Kidney (tissue), 13 donors: ENCODE measurements at regions not wholly inside any gene's neighbourhood (a gene's known extent, or its start where the extent isn't known, plus 50 kb on each side); places are given as distances from the start of the nearest gene placed in this dataset.

Experiments used
- DNase-seq, 5 donors: peaks; one replicate each; pipeline ENCODE4 v3.0.0-alpha.2; 2013 to 2020
- FAIRE-seq: peaks from 2 replicates; lab custom pipeline; 2012; peaks lifted over from hg19 to GRCh38; lab: Jason Lieb, UNC
- H3K27ac ChIP-seq, 2 donors: one replicate each; pipeline ENCODE4 v1.7.0; 2013; ENCODE audit warnings: low read depth in 2 of 2, low read length in 2 of 2, inconsistent platforms in 1 of 2
- H3K27me3 ChIP-seq: one replicate; pipeline ENCODE4 v1.7.1; 2013; ENCODE audit warnings: low read length, inconsistent platforms; ENCODE audit not compliant: control insufficient read depth, insufficient read depth
- H3K36me3 ChIP-seq, 3 donors: one replicate each; pipeline versions ENCODE4 v1.7.0 to v1.7.1; 2013; ENCODE audit warnings: low read length in 3 of 3, control low read depth in 1 of 3, inconsistent platforms in 1 of 3; ENCODE audit not compliant: insufficient read depth in 3 of 3, control insufficient read depth in 2 of 3
- H3K4me1 ChIP-seq, 3 donors: one replicate each; pipeline versions ENCODE4 v1.7.0 to v1.7.1; 2013; ENCODE audit warnings: low read length in 3 of 3, inconsistent platforms in 1 of 3, low read depth in 1 of 3; ENCODE audit not compliant: control insufficient read depth in 2 of 3, insufficient read depth in 2 of 3
- H3K4me3 ChIP-seq, 3 donors: one replicate each; pipeline versions ENCODE4 v1.7.0 to v1.8.1; 2013; ENCODE audit warnings: low read length in 3 of 3, control low read depth in 1 of 3, inconsistent platforms in 1 of 3
- H3K9ac ChIP-seq, 3 donors: one replicate each; pipeline versions ENCODE4 v1.7.0 to v1.7.1; 2013; ENCODE audit warnings: low read length in 3 of 3, control low read depth in 1 of 3, inconsistent platforms in 1 of 3
- H3K9me3 ChIP-seq, 3 donors: one replicate each; pipeline versions ENCODE4 v1.7.0 to v1.7.1; 2013; ENCODE audit warnings: low read length in 3 of 3, control low read depth in 1 of 3, inconsistent platforms in 1 of 3; ENCODE audit not compliant: control insufficient read depth in 2 of 3, insufficient read depth in 1 of 3
- intact Hi-C: fragments of 100-400 bp; cut with DNase I; formaldehyde crosslinking; loops from one replicate; pipeline ENCODE4 v1.11.1; 2022
- TF ChIP-seq, protein P1 (sequence below): IDR thresholded peaks from 3 replicates; pipeline ENCODE4 v1.5.1; 2012; ENCODE audit warnings: mild to moderate bottlenecking, moderate library complexity, borderline replicate concordance; ENCODE audit not compliant: insufficient read depth; ENCODE audit errors: extremely low read depth
- donor health status: control.
- donor health status: control.
- donor health status: control.
- donor health status: control.
- donor health status: control.
- donor health status: DM: yes; HTN: yes; CAD: no.
- donor health status: Normal renal cell carcinoma (clear cell type).

DNA sequence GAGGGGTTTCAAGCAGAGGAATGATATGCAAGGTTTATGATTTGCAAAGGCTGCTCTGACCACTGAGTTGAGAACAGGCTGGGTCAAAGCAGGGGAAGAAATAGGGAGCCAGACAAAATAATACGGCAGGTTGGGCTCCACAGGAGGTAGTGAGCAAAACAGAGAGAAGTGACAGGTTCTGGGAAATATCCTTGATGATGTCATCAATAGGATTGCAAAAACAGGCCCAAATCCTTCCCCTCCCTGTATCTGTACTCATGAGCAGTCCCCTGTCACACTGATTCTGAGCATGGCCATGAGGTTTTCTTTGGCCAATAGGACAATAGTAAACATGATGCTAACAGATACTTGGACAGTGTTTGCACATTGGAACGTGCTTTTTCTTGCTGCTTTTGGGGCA lies 471.8 kb upstream of the BRINP1 start:
- H3K9me3 ChIP-seq = no peaks in the 10 kb centered on the region
- no peak overlapping the region for H3K27ac ChIP-seq
- H3K27me3 ChIP-seq = no peaks in the 10 kb centered on the region
- no peak overlapping the region for H3K9ac ChIP-seq
- no peak for FAIRE-seq
- TF ChIP-seq, protein P1, sequence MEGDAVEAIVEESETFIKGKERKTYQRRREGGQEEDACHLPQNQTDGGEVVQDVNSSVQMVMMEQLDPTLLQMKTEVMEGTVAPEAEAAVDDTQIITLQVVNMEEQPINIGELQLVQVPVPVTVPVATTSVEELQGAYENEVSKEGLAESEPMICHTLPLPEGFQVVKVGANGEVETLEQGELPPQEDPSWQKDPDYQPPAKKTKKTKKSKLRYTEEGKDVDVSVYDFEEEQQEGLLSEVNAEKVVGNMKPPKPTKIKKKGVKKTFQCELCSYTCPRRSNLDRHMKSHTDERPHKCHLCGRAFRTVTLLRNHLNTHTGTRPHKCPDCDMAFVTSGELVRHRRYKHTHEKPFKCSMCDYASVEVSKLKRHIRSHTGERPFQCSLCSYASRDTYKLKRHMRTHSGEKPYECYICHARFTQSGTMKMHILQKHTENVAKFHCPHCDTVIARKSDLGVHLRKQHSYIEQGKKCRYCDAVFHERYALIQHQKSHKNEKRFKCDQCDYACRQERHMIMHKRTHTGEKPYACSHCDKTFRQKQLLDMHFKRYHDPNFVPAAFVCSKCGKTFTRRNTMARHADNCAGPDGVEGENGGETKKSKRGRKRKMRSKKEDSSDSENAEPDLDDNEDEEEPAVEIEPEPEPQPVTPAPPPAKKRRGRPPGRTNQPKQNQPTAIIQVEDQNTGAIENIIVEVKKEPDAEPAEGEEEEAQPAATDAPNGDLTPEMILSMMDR = no peak
- H3K4me1 ChIP-seq = no peaks in the 10 kb centered on the region
- DNase-seq = no peak
- intact Hi-C loops = no loop called here
- H3K36me3 ChIP-seq = no peaks in the 10 kb centered on the region
- H3K4me3 ChIP-seq = no peak overlapping the region

DNA sequence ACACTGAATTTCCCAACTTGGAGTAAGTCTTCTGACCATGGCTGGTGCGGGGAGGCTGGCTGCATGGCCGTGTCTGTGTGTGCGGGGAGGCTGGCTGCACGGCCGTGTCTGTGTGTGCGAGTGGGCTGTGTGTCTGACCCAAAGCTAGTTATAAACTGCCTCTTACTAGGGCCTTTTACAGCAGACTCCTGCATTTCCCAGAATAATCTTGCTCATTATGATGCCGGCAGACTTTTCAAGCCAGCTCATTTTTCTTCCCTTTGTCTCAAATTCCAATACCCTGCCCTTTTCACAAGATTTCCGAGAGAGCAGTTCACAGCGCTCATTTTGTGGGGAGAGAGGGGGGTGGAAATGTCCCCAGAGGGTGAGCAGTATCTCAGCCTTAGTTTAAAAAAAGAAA lies 470.7 kb upstream of the BRINP1 start:
- TF ChIP-seq, protein P1 = no peak
- no peaks in the 10 kb centered on the region for H3K4me1 ChIP-seq
- no peaks in the 10 kb centered on the region for H3K27me3 ChIP-seq
- H3K9me3 ChIP-seq = no peaks in the 10 kb centered on the region
- no peak overlapping the region for H3K4me3 ChIP-seq
- no peak for FAIRE-seq
- intact Hi-C loops = no loop called here
- H3K36me3 ChIP-seq = no peaks in the 10 kb centered on the region
- H3K27ac ChIP-seq = no peak overlapping the region
- H3K9ac ChIP-seq = no peak overlapping the region
- DNase-seq = peak; percentile 23 to 65 (median 50)

DNA sequence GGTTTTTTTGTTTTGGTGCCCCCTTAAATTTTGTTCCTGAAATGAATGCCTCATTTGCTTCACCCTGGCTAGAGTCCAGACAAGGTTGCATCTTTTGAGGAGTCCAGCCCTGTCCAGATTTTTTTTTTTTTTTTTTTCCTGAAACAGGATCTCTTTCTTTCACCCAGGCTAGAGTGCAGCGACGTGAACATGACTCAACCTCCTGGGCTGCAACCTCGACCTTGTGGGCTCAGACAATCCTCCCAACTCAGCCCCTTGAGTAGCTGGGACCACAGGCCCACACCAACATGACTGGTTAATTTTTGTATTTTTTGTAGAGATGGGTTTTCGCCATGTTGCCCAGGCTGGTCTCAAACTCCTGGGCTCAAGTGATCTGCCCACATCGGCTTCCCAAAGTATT lies 469.0 kb upstream of the BRINP1 start:
- FAIRE-seq (no peak), DNase-seq (no peak)
- Histone ChIP-seq H3K9me3 (no peaks in the 10 kb centered on the region), H3K36me3 (no peaks in the 10 kb centered on the region), H3K4me3 (no peak overlapping the region), H3K27me3 (no peaks in the 10 kb centered on the region), H3K9ac (no peak overlapping the region), H3K27ac (no peak overlapping the region), H3K4me1 (no peaks in the 10 kb centered on the region)
- TF ChIP-seq, protein P1 = no peak
- intact Hi-C loops = no loop called here

DNA sequence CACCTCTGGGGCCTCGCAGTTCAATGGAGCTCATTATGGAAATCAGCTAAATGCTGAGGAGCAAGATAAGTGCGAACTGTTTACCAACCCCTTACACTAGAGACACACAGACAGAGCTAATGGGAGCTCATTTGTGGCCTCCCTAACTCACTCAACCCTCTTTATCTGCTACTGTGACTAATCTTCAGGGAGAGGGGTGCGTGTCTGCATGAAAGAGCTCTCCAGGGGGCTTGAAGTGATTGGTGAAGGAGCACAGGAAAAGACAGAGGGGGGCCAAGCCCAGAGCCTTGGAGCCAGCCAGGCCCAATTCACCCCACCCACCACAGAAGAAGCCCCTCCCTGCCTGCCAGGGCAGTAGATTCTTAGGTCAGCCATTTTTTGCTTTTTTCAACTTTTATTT lies 466.8 kb upstream of the BRINP1 start:
- no peak overlapping the region for H3K27ac ChIP-seq
- DNase-seq (no peak), FAIRE-seq (no peak)
- intact Hi-C loops = no loop called here
- H3K9ac ChIP-seq = no peak overlapping the region
- no peaks in the 10 kb centered on the region for H3K27me3 ChIP-seq
- H3K4me3 ChIP-seq = no peak overlapping the region
- H3K36me3 ChIP-seq = no peaks in the 10 kb centered on the region
- TF ChIP-seq, protein P1 = no peak
- no peaks in the 10 kb centered on the region for H3K4me1 ChIP-seq
- no peaks in the 10 kb centered on the region for H3K9me3 ChIP-seq
